Memory B cell (primary cell): ENCODE measurements at regions not wholly inside any gene's neighbourhood (a gene's known extent, or its start where the extent isn't known, plus 50 kb on each side); places are given as distances from the start of the nearest gene placed in this dataset.

Source experiments
- ATAC-seq: fragments of 150-1000 bp; cut with Tn5 transposase; 2 replicates; pipeline ENCODE4 v1.10.0; 2021; ENCODE audit warnings: low read depth, mild to moderate bottlenecking, moderate library complexity
- DNase-seq, 2 donors: peaks; one replicate each; pipeline ENCODE4 v3.0.0; 2022; ENCODE audit warnings: low spot score in 2 of 2
- H3K27ac Mint-ChIP-seq: one replicate; pipeline ENCODE4 v1.8.0; 2022; ENCODE audit warnings: mild to moderate bottlenecking, moderate library complexity, mixed read lengths
- H3K27me3 Mint-ChIP-seq: one replicate; pipeline ENCODE4 v1.8.0; 2022; ENCODE audit warnings: mixed read lengths
- H3K36me3 Mint-ChIP-seq: one replicate; pipeline ENCODE4 v1.8.0; 2022; ENCODE audit warnings: mild to moderate bottlenecking, mixed read lengths
- H3K4me1 Mint-ChIP-seq: one replicate; pipeline ENCODE4 v1.8.0; 2022; ENCODE audit warnings: mixed read lengths
- H3K4me3 Mint-ChIP-seq: one replicate; pipeline ENCODE4 v1.8.0; 2022; ENCODE audit warnings: mild to moderate bottlenecking, moderate library complexity, mixed read lengths
- H3K9me3 Mint-ChIP-seq: one replicate; pipeline ENCODE4 v1.8.0; 2022; ENCODE audit warnings: mixed read lengths

DNA sequence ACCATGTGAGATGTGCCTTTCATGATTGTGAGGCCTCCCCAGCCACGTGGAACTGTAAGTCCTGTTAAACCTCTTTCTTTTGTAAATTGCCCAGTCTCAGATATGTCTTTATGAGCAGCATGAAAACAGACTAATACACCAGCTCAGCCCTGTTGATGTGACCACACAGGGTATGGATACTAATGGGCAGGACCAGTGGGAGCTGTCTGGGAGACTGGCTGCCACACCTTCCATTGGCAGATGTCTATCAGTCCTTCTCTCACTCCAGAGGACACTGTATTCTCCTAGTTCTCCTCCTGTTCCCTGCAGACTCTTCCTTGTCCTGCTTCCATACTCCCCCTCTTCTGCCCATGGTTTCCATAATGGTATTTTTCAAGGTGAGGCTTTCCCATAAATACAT lies 104.4 kb downstream of the PRLHR start:
- no peak for ATAC-seq

GRCh38 chr10:118488710-118489497 lies 106.5 kb downstream of the PRLHR start:
- ATAC-seq = no peak

More for the DNA sequence above, 104.4 kb downstream of the PRLHR start:
- Mint-ChIP-seq H3K9me3 (peaks cover 6% of the 10 kb centered on the region), H3K36me3 (no peaks in the 10 kb centered on the region), H3K4me3 (no peak overlapping the region), H3K27me3 (peaks cover 6% of the 10 kb centered on the region), H3K27ac (no peak overlapping the region), H3K4me1 (no peaks in the 10 kb centered on the region)
- no peak for DNase-seq

GRCh38 chr10:118485641-118486040 lies 109.8 kb downstream of the PRLHR start:
- no peak overlapping the region for H3K4me3 Mint-ChIP-seq
- H3K9me3 Mint-ChIP-seq = peaks cover 10% of the 10 kb centered on the region
- no peak overlapping the region for H3K27ac Mint-ChIP-seq
- H3K27me3 Mint-ChIP-seq = peaks cover 3% of the 10 kb centered on the region
- DNase-seq (no peak), ATAC-seq (no peak)
- H3K4me1 Mint-ChIP-seq = no peaks in the 10 kb centered on the region
- H3K36me3 Mint-ChIP-seq = no peaks in the 10 kb centered on the region

More at GRCh38 chr10:118488710-118489497, 106.5 kb downstream of the PRLHR start:
- no peaks in the 10 kb centered on the region for H3K4me1 Mint-ChIP-seq
- no peak for DNase-seq
- no peaks in the 10 kb centered on the region for H3K36me3 Mint-ChIP-seq
- peaks cover 5% of the 10 kb centered on the region for H3K27me3 Mint-ChIP-seq
- peaks cover 11% of the 10 kb centered on the region for H3K9me3 Mint-ChIP-seq
- H3K4me3 Mint-ChIP-seq = no peak overlapping the region
- no peak overlapping the region for H3K27ac Mint-ChIP-seq

GRCh38 chr10:118484152-118484871 lies 111.1 kb downstream of the PRLHR start:
- ATAC-seq (no peak), DNase-seq (no peak)
- Mint-ChIP-seq H3K36me3 (no peaks in the 10 kb centered on the region), H3K4me3 (no peak overlapping the region), H3K4me1 (no peaks in the 10 kb centered on the region), H3K27ac (no peak overlapping the region), H3K9me3 (peaks cover 11% of the 10 kb centered on the region), H3K27me3 (peaks cover 6% of the 10 kb centered on the region)

DNA sequence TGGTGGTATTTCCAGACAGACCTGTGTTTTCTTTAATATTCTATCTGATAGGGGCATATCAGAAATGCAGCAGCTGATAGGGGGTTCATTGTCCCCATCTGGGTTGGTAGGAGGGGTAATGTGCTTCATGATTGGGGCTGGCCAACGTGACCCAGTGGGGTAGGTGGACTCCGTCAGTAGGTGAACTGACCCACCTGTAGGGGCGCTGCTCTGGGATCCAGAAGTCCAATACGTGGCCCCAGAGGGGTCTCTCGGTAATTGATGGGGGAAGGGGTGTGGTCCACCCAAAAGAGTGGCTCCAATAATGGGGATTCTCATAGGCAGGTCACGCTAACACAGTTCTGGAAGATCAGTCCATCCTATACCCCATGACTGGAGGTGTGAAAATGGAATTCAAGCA lies 112.0 kb downstream of the PRLHR start:
- DNase-seq (no peak), ATAC-seq (no peak)
- Mint-ChIP-seq H3K27me3 (peaks cover 6% of the 10 kb centered on the region), H3K9me3 (peaks cover 7% of the 10 kb centered on the region), H3K36me3 (no peaks in the 10 kb centered on the region), H3K4me1 (no peaks in the 10 kb centered on the region), H3K4me3 (no peak overlapping the region), H3K27ac (no peak overlapping the region)

- Mint-ChIP-seq H3K36me3 (no peaks in the 10 kb centered on the region), H3K4me1 (no peaks in the 10 kb centered on the region), H3K9me3 (peaks cover 7% of the 10 kb centered on the region), H3K27me3 (peaks cover 6% of the 10 kb centered on the region), H3K4me3 (no peak overlapping the region), H3K27ac (no peak overlapping the region)
- no peak for DNase-seq
- no peak for ATAC-seq
Observed at GRCh38 chr10:118482393-118483331, 112.8 kb downstream of the PRLHR start.

- DNase-seq (no peak), ATAC-seq (no peak)
- H3K27me3 Mint-ChIP-seq = peaks cover 6% of the 10 kb centered on the region
- H3K4me3 Mint-ChIP-seq = no peak overlapping the region
- H3K36me3 Mint-ChIP-seq = no peaks in the 10 kb centered on the region
- peaks cover 7% of the 10 kb centered on the region for H3K9me3 Mint-ChIP-seq
- H3K4me1 Mint-ChIP-seq = no peaks in the 10 kb centered on the region
- H3K27ac Mint-ChIP-seq = no peak overlapping the region
Observed at GRCh38 chr10:118481871-118482270, 113.6 kb downstream of the PRLHR start.

DNA sequence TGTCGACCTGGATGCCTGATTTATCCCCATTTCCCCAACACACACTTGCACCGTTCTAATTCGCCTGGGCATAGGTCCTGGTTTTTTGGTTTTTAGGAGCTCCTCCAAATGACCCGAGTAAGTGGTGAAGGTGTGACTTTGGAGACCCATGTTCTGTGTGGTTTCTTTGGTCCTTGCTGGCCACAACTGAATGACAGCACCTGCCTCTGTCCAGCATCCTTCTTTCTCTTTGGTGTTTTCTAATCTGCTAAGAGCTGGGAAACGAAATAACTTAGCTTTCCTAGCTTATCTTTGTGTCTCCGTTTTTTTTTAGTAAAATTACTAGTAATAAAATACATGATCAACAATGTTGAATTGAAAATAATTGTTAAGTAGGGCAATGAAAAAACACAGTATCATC lies 120.2 kb downstream of the PRLHR start:
- no peak for ATAC-seq
- peaks cover 6% of the 10 kb centered on the region for H3K27me3 Mint-ChIP-seq
- H3K36me3 Mint-ChIP-seq = no peaks in the 10 kb centered on the region

GRCh38 chr10:118474111-118474510 lies 121.3 kb downstream of the PRLHR start:
- ATAC-seq = no peak
- no peak overlapping the region for H3K4me3 Mint-ChIP-seq
- H3K27ac Mint-ChIP-seq = no peak overlapping the region
- DNase-seq = no peak
- no peaks in the 10 kb centered on the region for H3K9me3 Mint-ChIP-seq
- no peaks in the 10 kb centered on the region for H3K36me3 Mint-ChIP-seq
- peaks cover 9% of the 10 kb centered on the region for H3K27me3 Mint-ChIP-seq
- H3K4me1 Mint-ChIP-seq = no peaks in the 10 kb centered on the region

More for the DNA sequence above, 120.2 kb downstream of the PRLHR start:
- Mint-ChIP-seq H3K4me1 (no peaks in the 10 kb centered on the region), H3K4me3 (no peak overlapping the region), H3K27ac (no peak overlapping the region), H3K9me3 (peaks cover 2% of the 10 kb centered on the region)
- DNase-seq = no peak

DNA sequence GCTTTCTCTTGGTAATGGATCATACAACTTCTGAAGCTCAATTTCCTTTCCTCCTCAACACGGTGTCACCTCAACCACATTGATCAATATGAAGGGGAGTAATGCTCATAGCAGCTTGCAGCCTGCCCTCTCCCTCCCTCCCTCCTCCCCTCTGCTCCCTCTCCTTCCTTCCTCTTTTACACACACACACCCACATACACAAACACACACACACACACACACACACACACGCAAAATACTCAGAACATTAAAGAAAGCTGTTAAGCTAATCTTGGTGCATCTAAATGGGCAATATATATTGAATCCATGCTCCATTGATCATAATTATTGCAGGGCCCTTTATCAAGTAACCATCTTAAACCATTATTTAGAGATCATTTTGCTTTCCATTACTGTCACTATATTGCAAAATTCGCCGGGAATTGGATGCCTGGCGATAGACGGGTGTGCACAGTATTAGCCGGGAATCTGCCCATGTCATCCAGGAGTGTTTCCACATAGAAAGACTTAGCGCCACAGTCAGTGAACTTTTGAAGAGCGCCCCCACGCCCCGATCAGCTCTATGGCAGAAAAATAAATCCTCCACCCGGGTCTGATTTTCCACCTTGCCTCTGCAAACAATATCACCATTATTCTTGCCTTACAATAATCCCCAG lies 122.0 kb downstream of the PRLHR start:
- no peaks in the 10 kb centered on the region for H3K9me3 Mint-ChIP-seq
- H3K4me3 Mint-ChIP-seq = no peak overlapping the region
- H3K27me3 Mint-ChIP-seq = peaks cover 12% of the 10 kb centered on the region
- H3K4me1 Mint-ChIP-seq = no peaks in the 10 kb centered on the region
- ATAC-seq = no peak
- H3K27ac Mint-ChIP-seq = no peak overlapping the region
- DNase-seq = no peak
- H3K36me3 Mint-ChIP-seq = no peaks in the 10 kb centered on the region

GRCh38 chr10:118472415-118473304 lies 122.8 kb downstream of the PRLHR start:
- Mint-ChIP-seq H3K36me3 (no peaks in the 10 kb centered on the region), H3K27me3 (peaks cover 12% of the 10 kb centered on the region)

GRCh38 chr10:118471863-118472262 lies 123.6 kb downstream of the PRLHR start:
- no peaks in the 10 kb centered on the region for H3K9me3 Mint-ChIP-seq
- H3K27me3 Mint-ChIP-seq = peaks cover 12% of the 10 kb centered on the region
- H3K36me3 Mint-ChIP-seq = no peaks in the 10 kb centered on the region
- H3K4me1 Mint-ChIP-seq = no peaks in the 10 kb centered on the region
- H3K27ac Mint-ChIP-seq = no peak overlapping the region
- DNase-seq (no peak), ATAC-seq (no peak)
- H3K4me3 Mint-ChIP-seq = no peak overlapping the region

More at GRCh38 chr10:118472415-118473304, 122.8 kb downstream of the PRLHR start:
- no peak for ATAC-seq
- Mint-ChIP-seq H3K4me3 (no peak overlapping the region), H3K27ac (no peak overlapping the region), H3K4me1 (no peaks in the 10 kb centered on the region), H3K9me3 (no peaks in the 10 kb centered on the region)
- no peak for DNase-seq

- Mint-ChIP-seq H3K9me3 (no peaks in the 10 kb centered on the region), H3K27me3 (peaks cover 12% of the 10 kb centered on the region)
Observed at GRCh38 chr10:118470470-118470869, 125.0 kb downstream of the PRLHR start.

More at GRCh38 chr10:118470470-118470869, 125.0 kb downstream of the PRLHR start:
- DNase-seq (no peak), ATAC-seq (no peak)
- Mint-ChIP-seq H3K4me3 (no peak overlapping the region), H3K4me1 (no peaks in the 10 kb centered on the region), H3K27ac (no peak overlapping the region), H3K36me3 (no peaks in the 10 kb centered on the region)
